ENCODE measurements at regions not wholly inside any gene's neighbourhood (a gene's known extent, or its start where the extent isn't known, plus 50 kb on each side); places are given as distances from the start of the nearest gene placed in this dataset.

DNA sequence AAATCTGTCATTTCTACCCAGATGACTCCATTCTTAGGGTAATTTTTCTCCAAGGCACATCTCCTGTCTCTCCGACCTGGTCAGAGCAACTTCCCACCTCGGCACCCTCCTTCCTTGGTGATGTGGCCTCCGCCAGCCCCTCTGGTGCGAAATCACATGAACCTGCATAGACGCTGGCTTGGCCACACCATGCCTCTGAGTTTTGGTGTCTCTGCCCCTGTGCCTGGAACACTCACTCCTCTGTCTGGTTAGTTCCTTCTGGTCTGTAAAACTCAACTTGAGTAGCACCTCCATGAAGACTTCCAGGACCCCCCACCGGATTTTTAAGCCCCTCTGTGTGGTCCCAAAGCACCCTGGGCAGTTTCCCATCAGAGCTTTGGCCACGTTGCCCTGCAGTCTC lies 83.2 kb upstream of the OTOS start:
- TF ChIP-seq, protein P1, sequence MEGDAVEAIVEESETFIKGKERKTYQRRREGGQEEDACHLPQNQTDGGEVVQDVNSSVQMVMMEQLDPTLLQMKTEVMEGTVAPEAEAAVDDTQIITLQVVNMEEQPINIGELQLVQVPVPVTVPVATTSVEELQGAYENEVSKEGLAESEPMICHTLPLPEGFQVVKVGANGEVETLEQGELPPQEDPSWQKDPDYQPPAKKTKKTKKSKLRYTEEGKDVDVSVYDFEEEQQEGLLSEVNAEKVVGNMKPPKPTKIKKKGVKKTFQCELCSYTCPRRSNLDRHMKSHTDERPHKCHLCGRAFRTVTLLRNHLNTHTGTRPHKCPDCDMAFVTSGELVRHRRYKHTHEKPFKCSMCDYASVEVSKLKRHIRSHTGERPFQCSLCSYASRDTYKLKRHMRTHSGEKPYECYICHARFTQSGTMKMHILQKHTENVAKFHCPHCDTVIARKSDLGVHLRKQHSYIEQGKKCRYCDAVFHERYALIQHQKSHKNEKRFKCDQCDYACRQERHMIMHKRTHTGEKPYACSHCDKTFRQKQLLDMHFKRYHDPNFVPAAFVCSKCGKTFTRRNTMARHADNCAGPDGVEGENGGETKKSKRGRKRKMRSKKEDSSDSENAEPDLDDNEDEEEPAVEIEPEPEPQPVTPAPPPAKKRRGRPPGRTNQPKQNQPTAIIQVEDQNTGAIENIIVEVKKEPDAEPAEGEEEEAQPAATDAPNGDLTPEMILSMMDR (IDR thresholded peaks at IDR 0.05): no peak
- no peak for TF ChIP-seq EP300 (IDR thresholded peaks at IDR 0.05)
- TF ChIP-seq POLR2A (IDR thresholded peaks at IDR 0.05): no peak
